ENCODE measurements at regions not wholly inside any gene's neighbourhood (a gene's known extent, or its start where the extent isn't known, plus 50 kb on each side); places are given as distances from the start of the nearest gene placed in this dataset.

DNA sequence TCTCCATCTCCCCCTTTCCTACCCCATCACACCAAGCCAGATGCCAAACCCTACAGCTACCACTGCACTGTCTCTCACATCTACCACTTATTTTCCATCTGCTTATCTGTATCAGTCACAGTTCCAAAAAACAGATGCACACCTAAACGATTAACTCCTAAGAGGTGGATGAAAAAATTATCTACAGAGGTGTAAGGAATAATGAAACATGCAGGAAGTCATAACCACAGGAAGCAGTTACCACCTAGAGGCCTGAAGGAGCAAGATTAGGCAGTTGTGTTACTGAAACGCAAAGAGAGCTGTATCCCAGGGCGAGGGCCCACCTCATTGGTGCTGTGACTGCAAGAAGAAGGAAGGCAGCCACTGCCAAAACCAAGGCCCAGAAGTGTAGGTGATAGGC is 87.8 kb upstream of the FAM241A start:
- TF ChIP-seq, protein P1, sequence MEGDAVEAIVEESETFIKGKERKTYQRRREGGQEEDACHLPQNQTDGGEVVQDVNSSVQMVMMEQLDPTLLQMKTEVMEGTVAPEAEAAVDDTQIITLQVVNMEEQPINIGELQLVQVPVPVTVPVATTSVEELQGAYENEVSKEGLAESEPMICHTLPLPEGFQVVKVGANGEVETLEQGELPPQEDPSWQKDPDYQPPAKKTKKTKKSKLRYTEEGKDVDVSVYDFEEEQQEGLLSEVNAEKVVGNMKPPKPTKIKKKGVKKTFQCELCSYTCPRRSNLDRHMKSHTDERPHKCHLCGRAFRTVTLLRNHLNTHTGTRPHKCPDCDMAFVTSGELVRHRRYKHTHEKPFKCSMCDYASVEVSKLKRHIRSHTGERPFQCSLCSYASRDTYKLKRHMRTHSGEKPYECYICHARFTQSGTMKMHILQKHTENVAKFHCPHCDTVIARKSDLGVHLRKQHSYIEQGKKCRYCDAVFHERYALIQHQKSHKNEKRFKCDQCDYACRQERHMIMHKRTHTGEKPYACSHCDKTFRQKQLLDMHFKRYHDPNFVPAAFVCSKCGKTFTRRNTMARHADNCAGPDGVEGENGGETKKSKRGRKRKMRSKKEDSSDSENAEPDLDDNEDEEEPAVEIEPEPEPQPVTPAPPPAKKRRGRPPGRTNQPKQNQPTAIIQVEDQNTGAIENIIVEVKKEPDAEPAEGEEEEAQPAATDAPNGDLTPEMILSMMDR (optimal IDR thresholded peaks at IDR 0.05 in 1 of 3, IDR thresholded peaks at IDR 0.05 in 1 of 3, conservative IDR thresholded peaks at IDR 0.05 in 1 of 3; ENCODE audit: extremely low read depth in 1 of 3, insufficient read depth in 2 of 3, low read length in 3 of 3): no peak
- no peak for TF ChIP-seq EZH2 (IDR thresholded peaks at IDR 0.05; ENCODE audit: low read length)
- H3K27me3 ChIP-seq (ENCODE audit: control insufficient read depth, extremely low read depth, insufficient read depth, low read length): no peaks in the 10 kb centered on the region
- no peak overlapping the region for H3K27ac ChIP-seq (ENCODE audit: control insufficient read depth, insufficient read depth, low read length)
- no peaks in the 10 kb centered on the region for H3K79me2 ChIP-seq (ENCODE audit: control insufficient read depth, insufficient read depth, low read length)
- no peaks in the 10 kb centered on the region for H3K9me3 ChIP-seq (ENCODE audit: control insufficient read depth, low read depth, low read length)
- no peaks in the 10 kb centered on the region for H4K20me1 ChIP-seq (ENCODE audit: control insufficient read depth, extremely low read depth, insufficient read depth, low read length)
- H2AFZ ChIP-seq (ENCODE audit: control insufficient read depth, low read length): peak overlapping the region; percentile 15
- no peak for FAIRE-seq
- H3K4me2 ChIP-seq (ENCODE audit: control insufficient read depth, extremely low read depth, insufficient read depth, low read depth, low read length): no peak overlapping the region
- H3K9ac ChIP-seq (ENCODE audit: control insufficient read depth, extremely low read depth, insufficient read depth, low read length): no peak overlapping the region
- no peak overlapping the region for H3K4me3 ChIP-seq (ENCODE audit: control insufficient read depth in 2 of 3, extremely low read depth in 1 of 3, insufficient read depth in 2 of 3, low read depth in 1 of 3, low read length in 3 of 3)
- no peaks in the 10 kb centered on the region for H3K36me3 ChIP-seq (ENCODE audit: control insufficient read depth in 2 of 2, extremely low read depth in 1 of 2, insufficient read depth in 2 of 2, low read length in 2 of 2)
- H3K4me1 ChIP-seq (ENCODE audit: control insufficient read depth, extremely low read depth, insufficient read depth, low read length): peaks cover 3% of the 10 kb centered on the region
- DNase-seq (ENCODE audit: low read depth, low spot score): no peak
- no peaks in the 10 kb centered on the region for H3K9me1 ChIP-seq (ENCODE audit: control insufficient read depth, extremely low read depth, insufficient read depth, low read length)
- dilution Hi-C loops (cut with MboI; ENCODE audit: extremely low pct_ligation_motif_present, low sequenced_read_pairs): no loop called here

- Histone ChIP-seq H3K27ac (ENCODE audit: control insufficient read depth, insufficient read depth, low read length) (no peak overlapping the region), H3K9ac (ENCODE audit: control insufficient read depth, extremely low read depth, insufficient read depth, low read length) (no peak overlapping the region), H2AFZ (ENCODE audit: control insufficient read depth, low read length) (peak overlapping the region; percentile 79), H3K27me3 (ENCODE audit: control insufficient read depth, extremely low read depth, insufficient read depth, low read length) (no peaks in the 10 kb centered on the region), H3K9me1 (ENCODE audit: control insufficient read depth, extremely low read depth, insufficient read depth, low read length) (no peaks in the 10 kb centered on the region), H3K79me2 (ENCODE audit: control insufficient read depth, insufficient read depth, low read length) (no peaks in the 10 kb centered on the region), H4K20me1 (ENCODE audit: control insufficient read depth, extremely low read depth, insufficient read depth, low read length) (no peaks in the 10 kb centered on the region), H3K9me3 (ENCODE audit: control insufficient read depth, low read depth, low read length) (no peaks in the 10 kb centered on the region), H3K4me1 (ENCODE audit: control insufficient read depth, extremely low read depth, insufficient read depth, low read length) (peaks cover 3% of the 10 kb centered on the region), H3K36me3 (ENCODE audit: control insufficient read depth in 2 of 2, extremely low read depth in 1 of 2, insufficient read depth in 2 of 2, low read length in 2 of 2) (no peaks in the 10 kb centered on the region), H3K4me3 (ENCODE audit: control insufficient read depth in 2 of 3, extremely low read depth in 1 of 3, insufficient read depth in 2 of 3, low read depth in 1 of 3, low read length in 3 of 3) (no peak overlapping the region), H3K4me2 (ENCODE audit: control insufficient read depth, extremely low read depth, insufficient read depth, low read depth, low read length) (peak overlapping the region; percentile 8)
- no peak for FAIRE-seq
- DNase-seq (ENCODE audit: low read depth, low spot score): no peak
- TF ChIP-seq EZH2 (IDR thresholded peaks at IDR 0.05; ENCODE audit: low read length): no peak
- TF ChIP-seq, protein P1 (optimal IDR thresholded peaks at IDR 0.05 in 1 of 3, IDR thresholded peaks at IDR 0.05 in 1 of 3, conservative IDR thresholded peaks at IDR 0.05 in 1 of 3; ENCODE audit: extremely low read depth in 1 of 3, insufficient read depth in 2 of 3, low read length in 3 of 3): no peak
- dilution Hi-C loops (cut with MboI; ENCODE audit: extremely low pct_ligation_motif_present, low sequenced_read_pairs): no loop called here
These were observed 86.8 kb upstream of the FAM241A start for GRCh38 chr4:112058433-112058832.

All from keratinocyte (primary cell).